ENCODE measurements at regions not wholly inside any gene's neighbourhood (a gene's known extent, or its start where the extent isn't known, plus 50 kb on each side); places are given as distances from the start of the nearest gene placed in this dataset.

DNA sequence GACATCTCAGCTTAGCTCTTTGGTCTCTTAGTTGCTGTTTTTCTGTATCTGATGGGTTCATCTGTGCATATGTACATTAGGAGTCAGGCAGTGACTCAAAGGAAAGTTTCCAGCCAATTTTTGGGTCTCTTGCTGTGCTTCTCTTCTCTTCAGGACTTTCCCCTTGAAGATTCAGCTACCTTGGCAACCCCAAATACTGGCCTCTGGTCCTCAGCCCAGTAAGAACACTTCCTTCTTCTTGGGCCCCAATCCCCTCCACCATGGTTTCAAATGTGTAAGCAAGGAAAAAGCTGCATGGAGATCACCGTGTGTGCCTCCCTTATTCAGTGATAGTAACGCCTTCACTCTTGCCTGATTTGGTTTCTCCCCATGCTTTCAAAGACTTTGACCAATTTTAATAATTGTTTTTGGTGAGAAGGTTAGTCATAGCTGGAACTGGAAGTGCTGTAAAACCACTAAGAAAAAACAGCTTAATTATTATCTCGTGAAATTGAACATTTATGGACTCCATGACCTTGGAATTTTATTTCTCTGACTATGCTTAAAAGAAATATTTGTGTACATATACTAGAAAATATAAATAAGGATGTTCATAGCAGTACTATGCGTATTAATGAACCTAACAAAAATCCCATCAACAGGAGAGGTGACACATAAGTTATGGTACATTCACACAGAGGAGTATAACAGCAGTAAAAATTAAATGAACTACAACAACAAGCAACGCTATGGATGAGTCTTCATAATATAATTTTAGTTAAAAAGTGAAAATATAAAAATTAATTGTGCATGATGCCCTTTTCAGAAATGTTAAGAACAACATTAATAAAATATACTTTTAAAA, 125.3 kb upstream of the BCL6 start:
- no peaks in the 10 kb centered on the region for H3K9me3 Mint-ChIP-seq
- Histone ChIP-seq H3K27me3 (ENCODE audit: control insufficient read depth in 2 of 2, insufficient read depth in 2 of 2, low read length in 2 of 2) (no peaks in the 10 kb centered on the region), H3K4me1 (ENCODE audit: control insufficient read depth in 1 of 2, insufficient read depth in 2 of 2, low read length in 2 of 2) (peaks cover 0 to under 1% of the 10 kb centered on the region in 2 donors), H3K9ac (ENCODE audit: insufficient read depth, low read length, poor library complexity, severe bottlenecking) (no peak overlapping the region), H4K20me1 (ENCODE audit: insufficient read depth, low read length) (no peaks in the 10 kb centered on the region), H2AFZ (ENCODE audit: insufficient read depth, low read depth, low read length, poor library complexity, severe bottlenecking) (no peak overlapping the region), H3K4me3 (replicated peaks in 1 of 3; ENCODE audit: low read depth in 2 of 3, low read length in 3 of 3) (no peak overlapping the region), H3K79me2 (ENCODE audit: insufficient read depth, low read length) (no peaks in the 10 kb centered on the region), H3K4me2 (replicated peaks; ENCODE audit: extremely low read depth, low read length, poor library complexity, severe bottlenecking) (no peak overlapping the region), H3K9me3 (replicated peaks in 1 of 2; ENCODE audit: control insufficient read depth in 1 of 2, insufficient read depth in 1 of 2, low read length in 2 of 2) (no peaks in the 10 kb centered on the region), H3K27ac (ENCODE audit: low read depth in 1 of 2, low read length in 2 of 2) (no peak overlapping the region), H3K36me3 (replicated peaks in 1 of 2; ENCODE audit: control insufficient read depth in 1 of 2, insufficient read depth in 2 of 2, low read length in 2 of 2) (no peaks in the 10 kb centered on the region)
- peak overlapping the region in 1 of 7 donors; percentile 19 for H3K27ac Mint-ChIP-seq
- intact Hi-C loops (cut with micrococcal nuclease): no loop called here
- TF ChIP-seq, protein P1, sequence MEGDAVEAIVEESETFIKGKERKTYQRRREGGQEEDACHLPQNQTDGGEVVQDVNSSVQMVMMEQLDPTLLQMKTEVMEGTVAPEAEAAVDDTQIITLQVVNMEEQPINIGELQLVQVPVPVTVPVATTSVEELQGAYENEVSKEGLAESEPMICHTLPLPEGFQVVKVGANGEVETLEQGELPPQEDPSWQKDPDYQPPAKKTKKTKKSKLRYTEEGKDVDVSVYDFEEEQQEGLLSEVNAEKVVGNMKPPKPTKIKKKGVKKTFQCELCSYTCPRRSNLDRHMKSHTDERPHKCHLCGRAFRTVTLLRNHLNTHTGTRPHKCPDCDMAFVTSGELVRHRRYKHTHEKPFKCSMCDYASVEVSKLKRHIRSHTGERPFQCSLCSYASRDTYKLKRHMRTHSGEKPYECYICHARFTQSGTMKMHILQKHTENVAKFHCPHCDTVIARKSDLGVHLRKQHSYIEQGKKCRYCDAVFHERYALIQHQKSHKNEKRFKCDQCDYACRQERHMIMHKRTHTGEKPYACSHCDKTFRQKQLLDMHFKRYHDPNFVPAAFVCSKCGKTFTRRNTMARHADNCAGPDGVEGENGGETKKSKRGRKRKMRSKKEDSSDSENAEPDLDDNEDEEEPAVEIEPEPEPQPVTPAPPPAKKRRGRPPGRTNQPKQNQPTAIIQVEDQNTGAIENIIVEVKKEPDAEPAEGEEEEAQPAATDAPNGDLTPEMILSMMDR (IDR thresholded peaks at IDR 0.05): no peak
- no peak for DNase-seq
- no peak overlapping the region for H3K4me3 Mint-ChIP-seq
- H3K4me1 Mint-ChIP-seq: peaks cover 3% of the 10 kb centered on the region
- no peaks in the 10 kb centered on the region for H3K36me3 Mint-ChIP-seq
- H3K27me3 Mint-ChIP-seq (ENCODE audit: low read depth in 3 of 3): peaks cover 0 to 2% (median 1%) of the 10 kb centered on the region in 3 donors
- no CpG with 5 or more reads among the region's 5 CpGs for WGBS (ENCODE audit: insufficient coverage)

DNA sequence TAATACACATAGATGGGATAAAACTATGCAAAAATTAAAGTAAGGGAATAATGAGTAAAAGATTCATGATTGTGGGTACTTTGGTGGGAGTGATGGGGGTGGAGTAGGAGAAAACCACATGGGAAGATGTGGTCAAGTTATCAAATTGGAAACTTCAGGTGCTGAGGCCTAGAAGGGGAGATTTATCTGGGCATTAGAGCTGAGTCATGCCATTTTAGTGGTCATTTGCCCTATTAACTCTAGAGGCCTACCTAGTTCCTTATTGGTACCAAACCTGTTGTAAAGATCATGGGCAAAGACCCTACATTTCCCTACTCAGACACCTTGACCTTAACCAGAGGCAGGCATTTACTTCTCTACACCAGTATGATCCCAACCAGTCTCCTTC, 125.9 kb upstream of the BCL6 start:
- Histone ChIP-seq H3K4me1 (ENCODE audit: control insufficient read depth in 1 of 2, insufficient read depth in 2 of 2, low read length in 2 of 2) (peaks cover 0 to 6% of the 10 kb centered on the region in 2 donors), H3K36me3 (replicated peaks in 1 of 2; ENCODE audit: control insufficient read depth in 1 of 2, insufficient read depth in 2 of 2, low read length in 2 of 2) (no peaks in the 10 kb centered on the region), H3K27ac (ENCODE audit: low read depth in 1 of 2, low read length in 2 of 2) (no peak overlapping the region), H3K27me3 (ENCODE audit: control insufficient read depth in 2 of 2, insufficient read depth in 2 of 2, low read length in 2 of 2) (no peaks in the 10 kb centered on the region), H3K4me2 (replicated peaks; ENCODE audit: extremely low read depth, low read length, poor library complexity, severe bottlenecking) (no peak overlapping the region), H3K9me3 (replicated peaks in 1 of 2; ENCODE audit: control insufficient read depth in 1 of 2, insufficient read depth in 1 of 2, low read length in 2 of 2) (no peaks in the 10 kb centered on the region), H3K4me3 (replicated peaks in 1 of 3; ENCODE audit: low read depth in 2 of 3, low read length in 3 of 3) (no peak overlapping the region), H4K20me1 (ENCODE audit: insufficient read depth, low read length) (no peaks in the 10 kb centered on the region), H2AFZ (ENCODE audit: insufficient read depth, low read depth, low read length, poor library complexity, severe bottlenecking) (no peak overlapping the region), H3K9ac (ENCODE audit: insufficient read depth, low read length, poor library complexity, severe bottlenecking) (no peak overlapping the region), H3K79me2 (ENCODE audit: insufficient read depth, low read length) (no peaks in the 10 kb centered on the region)
- Mint-ChIP-seq H3K9me3 (no peaks in the 10 kb centered on the region), H3K4me3 (no peak overlapping the region), H3K36me3 (no peaks in the 10 kb centered on the region), H3K27ac (no peak overlapping the region), H3K4me1 (peaks cover 7% of the 10 kb centered on the region), H3K27me3 (ENCODE audit: low read depth in 3 of 3) (peaks cover 0 to 2% (median 1%) of the 10 kb centered on the region in 3 donors)
- TF ChIP-seq, protein P1 (IDR thresholded peaks at IDR 0.05): no peak
- DNase-seq: no peak
- intact Hi-C loops (cut with micrococcal nuclease): no loop called here

Measured in CD14-positive monocyte (primary cell).